Nephron progenitor cell (in vitro differentiated cells): ENCODE measurements at regions not wholly inside any gene's neighbourhood (a gene's known extent, or its start where the extent isn't known, plus 50 kb on each side); places are given as distances from the start of the nearest gene placed in this dataset.
A peak's percentile ranks its signal among the peaks of the same experiment; 100 is the strongest.
"Not testable (repeated sequence)": the region's sequence is repeated elsewhere in the genome, so short reads cannot be mapped to it uniquely, and the experiment has no call there.

Experiments used
- DNase-seq: peaks from one replicate; pipeline ENCODE4 v3.0.0; 2021
- H3K27ac Mint-ChIP-seq: 2 replicates; pipeline ENCODE4 v1.8.0; 2021; ENCODE audit warnings: mild to moderate bottlenecking, moderate library complexity, mixed read lengths
- H3K27me3 Mint-ChIP-seq: 2 replicates; pipeline ENCODE4 v1.8.0; 2021; ENCODE audit warnings: mild to moderate bottlenecking, low read depth, mixed read lengths; ENCODE audit not compliant: poor library complexity
- H3K36me3 Mint-ChIP-seq: 2 replicates; pipeline ENCODE4 v1.8.0; 2021; ENCODE audit warnings: low read depth, mixed read lengths
- H3K4me1 Mint-ChIP-seq: 2 replicates; pipeline ENCODE4 v1.8.0; 2021; ENCODE audit warnings: mixed read lengths
- H3K4me3 Mint-ChIP-seq: 2 replicates; pipeline ENCODE4 v1.8.0; 2021; ENCODE audit warnings: mild to moderate bottlenecking, moderate library complexity, mixed read lengths
- H3K9me3 Mint-ChIP-seq: 2 replicates; pipeline ENCODE4 v1.8.0; 2021; ENCODE audit warnings: mild to moderate bottlenecking, moderate library complexity, mixed read lengths
- TF ChIP-seq, protein P1 (sequence below): fragments of 200-600 bp; sonication (generic); IDR thresholded peaks from 2 replicates; pipeline ENCODE4 v1.5.0; 2021; ENCODE audit warnings: antibody characterized with exemption

- peaks cover 13% of the 10 kb centered on the region for H3K27me3 Mint-ChIP-seq
- peaks cover 90% of the 10 kb centered on the region for H3K4me1 Mint-ChIP-seq
- peak overlapping the region; percentile 17 for H3K4me3 Mint-ChIP-seq
- TF ChIP-seq, protein P1, sequence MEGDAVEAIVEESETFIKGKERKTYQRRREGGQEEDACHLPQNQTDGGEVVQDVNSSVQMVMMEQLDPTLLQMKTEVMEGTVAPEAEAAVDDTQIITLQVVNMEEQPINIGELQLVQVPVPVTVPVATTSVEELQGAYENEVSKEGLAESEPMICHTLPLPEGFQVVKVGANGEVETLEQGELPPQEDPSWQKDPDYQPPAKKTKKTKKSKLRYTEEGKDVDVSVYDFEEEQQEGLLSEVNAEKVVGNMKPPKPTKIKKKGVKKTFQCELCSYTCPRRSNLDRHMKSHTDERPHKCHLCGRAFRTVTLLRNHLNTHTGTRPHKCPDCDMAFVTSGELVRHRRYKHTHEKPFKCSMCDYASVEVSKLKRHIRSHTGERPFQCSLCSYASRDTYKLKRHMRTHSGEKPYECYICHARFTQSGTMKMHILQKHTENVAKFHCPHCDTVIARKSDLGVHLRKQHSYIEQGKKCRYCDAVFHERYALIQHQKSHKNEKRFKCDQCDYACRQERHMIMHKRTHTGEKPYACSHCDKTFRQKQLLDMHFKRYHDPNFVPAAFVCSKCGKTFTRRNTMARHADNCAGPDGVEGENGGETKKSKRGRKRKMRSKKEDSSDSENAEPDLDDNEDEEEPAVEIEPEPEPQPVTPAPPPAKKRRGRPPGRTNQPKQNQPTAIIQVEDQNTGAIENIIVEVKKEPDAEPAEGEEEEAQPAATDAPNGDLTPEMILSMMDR: no peak
- peaks cover 4% of the 10 kb centered on the region for H3K9me3 Mint-ChIP-seq
- DNase-seq: no peak
- no peaks in the 10 kb centered on the region for H3K36me3 Mint-ChIP-seq
- H3K27ac Mint-ChIP-seq: no peak overlapping the region
Measured at GRCh38 chr11:135001581-135001980, 589.5 kb upstream of the B3GAT1 start.

- H3K4me3 Mint-ChIP-seq, H3K9me3 Mint-ChIP-seq, DNase-seq, H3K36me3 Mint-ChIP-seq, H3K27ac Mint-ChIP-seq: not testable (repeated sequence)
- peaks cover 13% of the 10 kb centered on the region for H3K27me3 Mint-ChIP-seq
- H3K4me1 Mint-ChIP-seq: peaks cover 86% of the 10 kb centered on the region
Measured at GRCh38 chr11:135001065-135001464, 589.0 kb upstream of the B3GAT1 start.

GRCh38 chr11:134999590-134999989 lies 587.5 kb upstream of the B3GAT1 start:
- peaks cover 17% of the 10 kb centered on the region for H3K27me3 Mint-ChIP-seq
- no peaks in the 10 kb centered on the region for H3K9me3 Mint-ChIP-seq
- peaks cover 86% of the 10 kb centered on the region for H3K4me1 Mint-ChIP-seq
- H3K36me3 Mint-ChIP-seq: no peaks in the 10 kb centered on the region
- peak; percentile 67 for DNase-seq
- H3K4me3 Mint-ChIP-seq: no peak overlapping the region
- H3K27ac Mint-ChIP-seq: peak overlapping the region; percentile 62
- TF ChIP-seq, protein P1: no peak

- no peak overlapping the region for H3K4me3 Mint-ChIP-seq
- H3K36me3 Mint-ChIP-seq: no peaks in the 10 kb centered on the region
- no peaks in the 10 kb centered on the region for H3K9me3 Mint-ChIP-seq
- H3K27ac Mint-ChIP-seq: no peak overlapping the region
- no peak for DNase-seq
- H3K27me3 Mint-ChIP-seq: peaks cover 17% of the 10 kb centered on the region
- H3K4me1 Mint-ChIP-seq: peaks cover 89% of the 10 kb centered on the region
- TF ChIP-seq, protein P1: no peak
Measured at GRCh38 chr11:134997652-134998320, 585.7 kb upstream of the B3GAT1 start.

GRCh38 chr11:134995741-134996140 lies 583.7 kb upstream of the B3GAT1 start:
- H3K36me3 Mint-ChIP-seq: no peaks in the 10 kb centered on the region
- H3K27ac Mint-ChIP-seq: no peak overlapping the region
- peaks cover 17% of the 10 kb centered on the region for H3K27me3 Mint-ChIP-seq
- no peak overlapping the region for H3K4me3 Mint-ChIP-seq
- peaks cover 71% of the 10 kb centered on the region for H3K4me1 Mint-ChIP-seq
- H3K9me3 Mint-ChIP-seq: no peaks in the 10 kb centered on the region
- TF ChIP-seq, protein P1: no peak
- DNase-seq: no peak

- Mint-ChIP-seq H3K27me3 (peaks cover 13% of the 10 kb centered on the region), H3K27ac (peak overlapping the region; percentile 74), H3K9me3 (no peaks in the 10 kb centered on the region), H3K36me3 (no peaks in the 10 kb centered on the region), H3K4me3 (peak overlapping the region; percentile 44), H3K4me1 (peaks cover 57% of the 10 kb centered on the region)
- TF ChIP-seq, protein P1: no peak
- DNase-seq: no peak
Measured at GRCh38 chr11:134994431-134994830, 582.4 kb upstream of the B3GAT1 start.
